ENCODE measurements at regions not wholly inside any gene's neighbourhood (a gene's known extent, or its start where the extent isn't known, plus 50 kb on each side); places are given as distances from the start of the nearest gene placed in this dataset.

GRCh38 chr2:8209494-8209893 is 472.4 kb upstream of the ID2 start:
- TF ChIP-seq EP300 (IDR thresholded peaks at IDR 0.05) (no peak), POLR2A (IDR thresholded peaks at IDR 0.05) (no peak), POLR2AphosphoS5 (IDR thresholded peaks at IDR 0.05) (no peak), CTCF (IDR thresholded peaks at IDR 0.05) (no peak)

GRCh38 chr2:8211384-8211783 is 470.5 kb upstream of the ID2 start:
- Histone ChIP-seq H3K27me3 (no peaks in the 10 kb centered on the region), H3K36me3 (no peaks in the 10 kb centered on the region), H3K4me3 (no peak overlapping the region), H3K4me1 (no peaks in the 10 kb centered on the region), H3K27ac (no peak overlapping the region), H3K9me3 (peaks cover 5 to 26% (median 12%) of the 10 kb centered on the region in 4 donors)
- TF ChIP-seq POLR2AphosphoS5 (IDR thresholded peaks at IDR 0.05), result no peak
- TF ChIP-seq POLR2A (IDR thresholded peaks at IDR 0.05), result no peak
- TF ChIP-seq CTCF (IDR thresholded peaks at IDR 0.05), result no peak
- TF ChIP-seq EP300 (IDR thresholded peaks at IDR 0.05), result no peak
- 60 to 74% (median 67%) methylated on average over 3 of the region's 3 CpGs for WGBS, 5 donors
- no peak for DNase-seq
- intact Hi-C loops (cut with DNase I; ENCODE audit: low total_unique reads), result no loop called here

More at GRCh38 chr2:8209494-8209893, 472.4 kb upstream of the ID2 start:
- no peak for DNase-seq
- no peaks in the 10 kb centered on the region for H3K27me3 ChIP-seq
- H3K4me1 ChIP-seq, result no peaks in the 10 kb centered on the region
- no peak overlapping the region for H3K4me3 ChIP-seq
- WGBS, 5 donors, result 21 to 51% (median 31%) methylated on average over 2 of the region's 2 CpGs
- peaks cover 5 to 26% (median 12%) of the 10 kb centered on the region in 4 donors for H3K9me3 ChIP-seq
- H3K36me3 ChIP-seq, result no peaks in the 10 kb centered on the region
- intact Hi-C loops (cut with DNase I; ENCODE audit: low total_unique reads), result no loop called here
- H3K27ac ChIP-seq, result no peak overlapping the region

GRCh38 chr2:8212239-8212638 is 469.6 kb upstream of the ID2 start:
- TF ChIP-seq EP300 (IDR thresholded peaks at IDR 0.05) (no peak), POLR2A (IDR thresholded peaks at IDR 0.05) (no peak), CTCF (IDR thresholded peaks at IDR 0.05) (no peak), POLR2AphosphoS5 (IDR thresholded peaks at IDR 0.05) (no peak)
- H3K36me3 ChIP-seq, result no peaks in the 10 kb centered on the region
- H3K4me1 ChIP-seq, result no peaks in the 10 kb centered on the region
- H3K4me3 ChIP-seq, result no peak overlapping the region
- no peak for DNase-seq
- H3K27me3 ChIP-seq, result no peaks in the 10 kb centered on the region
- H3K27ac ChIP-seq, result no peak overlapping the region
- intact Hi-C loops (cut with DNase I; ENCODE audit: low total_unique reads), result no loop called here
- peaks cover 5 to 19% (median 7%) of the 10 kb centered on the region in 4 donors for H3K9me3 ChIP-seq
- WGBS, 5 donors, result 54 to 77% (median 56%) methylated on average over 3 of the region's 3 CpGs

- Histone ChIP-seq H3K27me3 (no peaks in the 10 kb centered on the region), H3K4me1 (no peaks in the 10 kb centered on the region), H3K9me3 (peaks cover 0 to 11% (median 0%) of the 10 kb centered on the region in 4 donors), H3K36me3 (no peaks in the 10 kb centered on the region), H3K27ac (no peak overlapping the region), H3K4me3 (no peak overlapping the region)
- TF ChIP-seq POLR2AphosphoS5 (IDR thresholded peaks at IDR 0.05) (no peak), EP300 (IDR thresholded peaks at IDR 0.05) (no peak), POLR2A (IDR thresholded peaks at IDR 0.05) (no peak), CTCF (IDR thresholded peaks at IDR 0.05) (no peak)
- intact Hi-C loops (cut with DNase I; ENCODE audit: low total_unique reads), result no loop called here
- no peak for DNase-seq
- 88 to 95% (median 92%) methylated on average over 4 of the region's 4 CpGs for WGBS, 5 donors
These were observed 467.7 kb upstream of the ID2 start for GRCh38 chr2:8214036-8214615.
